Stimulated activated CD8-positive, alpha-beta memory T cell treated with anti-CD3 and anti-CD28 coated beads, Interleukin-7, amount 100 ng/mL, for 48 hours (primary cell): ENCODE measurements at regions not wholly inside any gene's neighbourhood (a gene's known extent, or its start where the extent isn't known, plus 50 kb on each side); places are given as distances from the start of the nearest gene placed in this dataset.
"Not testable (repeated sequence)": the region's sequence is repeated elsewhere in the genome, so short reads cannot be mapped to it uniquely, and the experiment has no call there.

ENCODE experiments used
- DNase-seq, 2 donors: peaks; one replicate each; pipeline ENCODE4 v3.0.0-alpha.2; 2020; ENCODE audit warnings: low read depth in 1 of 2; ENCODE audit errors: extremely low read depth in 1 of 2

GRCh38 chr18:6521803-6522418, 107.2 kb upstream of the L3MBTL4 start:
- no peak for DNase-seq

GRCh38 chr18:6525604-6526003, 110.9 kb upstream of the L3MBTL4 start:
- DNase-seq = no peak

DNA sequence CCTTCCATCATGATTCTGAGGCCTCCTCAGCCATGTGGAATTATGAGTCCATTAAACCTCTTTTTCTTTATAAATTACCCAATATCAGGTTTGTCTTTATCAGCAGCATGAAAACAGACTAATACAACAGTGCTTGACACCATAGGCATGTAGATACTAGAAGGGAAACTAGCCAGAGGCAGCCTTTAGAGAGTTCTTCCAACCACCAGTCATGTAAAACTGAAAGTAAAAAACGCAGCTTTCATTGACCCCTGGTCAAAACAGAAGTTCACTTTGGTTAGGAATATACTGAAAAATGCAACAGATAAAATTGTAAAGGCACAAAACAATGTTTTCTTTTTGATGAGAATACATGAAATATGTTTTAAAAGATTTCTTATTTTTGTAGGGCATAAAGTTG, 122.8 kb upstream of the L3MBTL4 start:
- no peak for DNase-seq

DNA sequence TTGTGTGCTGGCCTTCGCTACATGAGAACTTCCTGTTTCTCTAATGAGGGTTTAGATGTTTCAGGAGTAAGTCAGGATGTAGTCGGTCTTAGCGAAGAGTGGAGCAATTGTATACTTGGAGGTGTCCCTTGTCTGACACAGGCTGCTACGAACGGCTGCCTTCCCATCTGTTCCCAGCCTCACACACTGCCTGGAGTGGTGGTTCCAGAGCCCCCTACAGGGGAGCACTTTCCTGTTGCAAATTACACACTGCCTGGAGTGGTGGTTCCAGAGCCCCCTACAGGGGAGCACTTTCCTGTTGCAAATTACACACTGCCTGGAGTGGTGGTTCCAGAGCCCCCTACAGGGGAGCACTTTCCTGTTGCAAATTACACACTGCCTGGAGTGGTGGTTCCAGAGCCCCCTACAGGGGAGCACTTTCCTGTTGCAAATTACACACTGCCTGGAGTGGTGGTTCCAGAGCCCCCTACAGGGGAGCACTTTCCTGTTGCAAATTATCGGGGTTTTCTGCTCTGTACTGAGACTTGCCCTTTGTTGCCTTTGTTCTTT, 126.5 kb upstream of the L3MBTL4 start:
- not testable (repeated sequence) for DNase-seq

DNA sequence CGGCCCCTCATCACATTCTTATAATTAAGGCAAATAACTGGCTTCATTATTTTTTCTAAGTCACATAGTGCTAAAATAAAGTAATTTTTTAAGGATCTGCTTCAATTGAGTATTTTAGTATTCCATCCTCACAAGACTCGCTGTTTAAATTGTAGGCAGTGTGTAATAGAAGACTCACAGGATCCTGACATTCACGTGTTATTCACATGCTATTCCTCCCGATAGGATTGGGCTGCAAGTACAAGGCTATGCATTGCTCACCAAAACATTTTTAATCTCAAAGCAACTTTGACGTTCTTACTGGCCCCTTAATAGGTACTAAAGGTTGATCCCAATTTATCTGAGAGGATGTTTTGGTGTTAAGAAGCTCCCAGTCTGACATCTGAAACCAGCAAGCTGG, 127.6 kb upstream of the L3MBTL4 start:
- no peak for DNase-seq

- DNase-seq = no peak
These were observed 128.7 kb upstream of the L3MBTL4 start for GRCh38 chr18:6543330-6543908.

DNA sequence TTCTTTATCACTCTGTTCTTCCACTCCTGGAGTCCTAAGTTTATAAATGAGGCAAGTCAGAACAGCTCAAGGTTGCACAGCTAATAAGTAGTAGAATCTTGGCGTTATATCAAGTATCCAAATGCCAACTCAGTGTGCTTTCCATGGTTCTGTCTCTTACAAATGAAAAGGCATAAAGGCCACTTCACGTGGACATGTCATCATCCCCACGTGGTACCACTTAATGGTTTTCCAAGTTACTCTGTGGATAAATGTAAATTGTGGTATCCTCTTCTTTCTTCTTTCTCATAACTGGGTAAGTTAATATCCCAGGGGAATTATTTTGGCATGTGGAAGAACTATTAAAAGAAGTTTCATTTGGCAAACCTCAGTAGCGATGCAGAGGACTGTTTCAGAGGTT, 131.5 kb upstream of the L3MBTL4 start:
- DNase-seq = no peak

DNA sequence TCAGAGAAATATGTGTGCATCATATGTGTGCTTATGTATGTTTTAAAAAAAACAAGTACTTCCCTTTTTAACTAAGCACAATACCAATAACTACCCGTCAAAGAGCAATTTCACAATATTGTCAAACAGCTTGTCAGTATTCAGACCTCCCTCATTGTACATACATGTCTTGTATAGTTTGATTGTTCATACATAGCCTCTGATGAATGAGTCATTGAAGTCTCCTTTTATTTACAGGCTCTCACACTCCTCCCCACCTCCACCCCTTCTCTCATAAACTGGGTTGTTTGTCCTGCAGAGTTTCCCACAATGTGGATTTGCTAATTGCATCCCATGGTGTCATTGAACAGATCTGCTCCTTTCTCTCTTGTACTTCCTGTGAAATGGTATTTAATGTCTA, 132.8 kb upstream of the L3MBTL4 start:
- no peak for DNase-seq

GRCh38 chr18:6553234-6553900, 138.7 kb upstream of the L3MBTL4 start:
- no peak for DNase-seq

- no peak for DNase-seq
These were observed 142.5 kb upstream of the L3MBTL4 start for GRCh38 chr18:6557057-6557769.

DNA sequence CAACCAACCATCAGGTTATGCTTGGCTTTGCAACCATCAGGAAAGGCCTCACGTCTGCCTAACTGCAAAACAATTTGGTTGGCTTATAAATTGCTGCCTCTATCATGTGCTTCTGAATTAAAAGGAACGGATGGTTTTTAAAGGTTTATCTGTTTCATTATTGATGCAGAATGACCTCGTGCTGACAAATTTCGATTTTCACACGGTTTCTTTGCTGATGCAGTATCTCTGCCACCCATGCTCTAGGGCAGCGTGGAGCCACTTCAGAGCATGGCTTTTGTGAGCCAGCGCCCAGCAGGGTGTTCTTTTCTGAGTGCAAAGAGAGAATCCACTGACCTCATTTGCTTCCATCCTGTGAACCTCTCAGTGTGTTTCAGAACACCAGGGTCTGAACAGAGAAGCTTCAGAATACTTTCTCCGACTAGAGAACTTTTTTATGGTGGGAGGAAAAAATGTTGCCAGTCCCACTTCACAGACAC, 143.1 kb upstream of the L3MBTL4 start:
- no peak for DNase-seq

GRCh38 chr18:6558446-6559156, 143.9 kb upstream of the L3MBTL4 start:
- DNase-seq = no peak

- DNase-seq = no peak
These were observed 144.6 kb upstream of the L3MBTL4 start for GRCh38 chr18:6559296-6559695.

DNA sequence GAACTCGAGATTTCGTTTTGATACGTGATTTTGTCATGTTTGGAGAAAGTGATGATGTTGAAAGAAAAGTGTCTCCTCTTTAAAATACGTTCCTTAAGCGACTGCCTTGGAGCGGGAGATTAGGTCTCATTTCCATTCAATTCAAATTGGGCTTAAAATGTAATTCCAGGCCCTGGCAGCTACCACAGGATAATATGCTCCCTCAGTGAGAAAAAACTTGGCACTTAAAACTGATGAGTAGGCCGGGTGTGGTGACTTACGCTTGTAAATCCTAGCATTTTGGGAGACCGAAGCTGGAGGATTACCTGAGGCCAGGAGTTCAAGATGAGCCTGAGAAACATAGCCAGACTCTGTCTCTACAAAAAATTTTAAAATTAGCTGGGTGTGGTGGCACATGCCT, 146.3 kb upstream of the L3MBTL4 start:
- DNase-seq = no peak

GRCh38 chr18:6561420-6561861, 146.7 kb upstream of the L3MBTL4 start:
- no peak for DNase-seq

- no peak for DNase-seq
These were observed 147.2 kb upstream of the L3MBTL4 start for GRCh38 chr18:6561862-6562291.

- DNase-seq = no peak
These were observed 149.2 kb upstream of the L3MBTL4 start for GRCh38 chr18:6563896-6564295.

GRCh38 chr18:6564950-6565814, 150.5 kb upstream of the L3MBTL4 start:
- no peak for DNase-seq

- DNase-seq = no peak
These were observed 151.0 kb upstream of the L3MBTL4 start for GRCh38 chr18:6565815-6566081.

DNA sequence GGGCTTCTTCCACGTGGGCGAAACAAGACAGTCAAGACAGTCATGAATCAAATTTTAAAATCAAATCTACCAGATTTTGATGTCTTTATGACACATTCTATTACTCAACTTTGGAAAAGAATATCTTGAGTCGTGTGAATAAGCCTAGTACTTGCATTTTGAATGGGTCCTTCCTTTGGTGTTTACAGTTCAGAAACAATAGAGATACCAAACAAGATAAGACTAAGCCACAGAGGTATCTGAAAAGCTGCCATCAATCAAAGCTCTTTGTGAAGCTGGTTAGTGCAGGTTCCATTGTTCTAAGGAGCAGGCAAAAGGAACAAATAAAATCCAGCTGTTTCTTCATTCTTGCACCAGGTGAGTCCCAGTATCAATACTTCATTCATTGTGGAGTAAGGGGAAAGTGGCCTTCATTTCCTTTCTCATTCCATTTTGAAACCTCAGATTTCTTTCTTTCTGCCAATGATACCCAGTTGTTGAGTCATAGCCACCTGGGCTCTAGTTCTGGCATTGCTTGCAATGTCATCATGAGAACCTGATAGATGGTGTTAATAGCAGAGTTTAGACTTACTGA, 151.7 kb upstream of the L3MBTL4 start:
- no peak for DNase-seq
